Suprapubic skin (tissue), 3 donors: ENCODE measurements at regions not wholly inside any gene's neighbourhood (a gene's known extent, or its start where the extent isn't known, plus 50 kb on each side); places are given as distances from the start of the nearest gene placed in this dataset.

Experiments used
- EP300 ChIP-seq: sonication (generic); formaldehyde crosslinking; IDR thresholded peaks from one replicate; pipeline ENCODE4 v1.6.1; 2017; ENCODE audit warnings: antibody characterized with exemption
- POLR2A ChIP-seq, 2 donors: fragments of 450-650 bp; IDR thresholded peaks; one replicate each; pipeline ENCODE4 v1.6.1; 2017; ENCODE audit warnings: antibody characterized with exemption in 2 of 2, mild to moderate bottlenecking in 2 of 2, moderate library complexity in 2 of 2
- TF ChIP-seq, protein P1 (sequence below), 2 donors: fragments of 200-600 bp in 1 of 2; fragments of 450-650 bp in 1 of 2; sonication (generic) in 1 of 2; IDR thresholded peaks; one replicate each; pipeline ENCODE4 v1.5.1; 2016 to 2019; ENCODE audit warnings: antibody characterized with exemption in 2 of 2, mild to moderate bottlenecking in 1 of 2, moderate library complexity in 1 of 2

DNA sequence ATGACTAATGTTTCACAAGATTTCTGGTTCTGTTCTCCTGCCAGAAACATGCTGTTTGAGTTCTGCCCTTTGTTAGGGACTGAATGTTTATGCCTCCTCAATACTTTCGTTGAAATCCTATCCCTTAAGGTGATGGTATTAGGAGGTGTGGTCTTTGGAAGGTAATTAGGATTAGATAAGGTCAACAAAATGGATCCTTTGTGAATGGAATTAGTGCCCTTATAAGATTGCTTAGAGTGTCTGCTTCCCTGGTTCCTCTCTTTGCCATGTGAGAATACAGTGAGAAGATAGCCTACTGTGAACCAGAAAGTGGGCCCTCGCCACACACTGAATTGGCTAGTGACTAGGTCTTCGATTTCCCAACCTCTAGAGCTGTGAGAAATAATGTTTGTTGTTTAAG lies 621.4 kb upstream of the ALCAM start:
- TF ChIP-seq, protein P1, sequence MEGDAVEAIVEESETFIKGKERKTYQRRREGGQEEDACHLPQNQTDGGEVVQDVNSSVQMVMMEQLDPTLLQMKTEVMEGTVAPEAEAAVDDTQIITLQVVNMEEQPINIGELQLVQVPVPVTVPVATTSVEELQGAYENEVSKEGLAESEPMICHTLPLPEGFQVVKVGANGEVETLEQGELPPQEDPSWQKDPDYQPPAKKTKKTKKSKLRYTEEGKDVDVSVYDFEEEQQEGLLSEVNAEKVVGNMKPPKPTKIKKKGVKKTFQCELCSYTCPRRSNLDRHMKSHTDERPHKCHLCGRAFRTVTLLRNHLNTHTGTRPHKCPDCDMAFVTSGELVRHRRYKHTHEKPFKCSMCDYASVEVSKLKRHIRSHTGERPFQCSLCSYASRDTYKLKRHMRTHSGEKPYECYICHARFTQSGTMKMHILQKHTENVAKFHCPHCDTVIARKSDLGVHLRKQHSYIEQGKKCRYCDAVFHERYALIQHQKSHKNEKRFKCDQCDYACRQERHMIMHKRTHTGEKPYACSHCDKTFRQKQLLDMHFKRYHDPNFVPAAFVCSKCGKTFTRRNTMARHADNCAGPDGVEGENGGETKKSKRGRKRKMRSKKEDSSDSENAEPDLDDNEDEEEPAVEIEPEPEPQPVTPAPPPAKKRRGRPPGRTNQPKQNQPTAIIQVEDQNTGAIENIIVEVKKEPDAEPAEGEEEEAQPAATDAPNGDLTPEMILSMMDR (IDR thresholded peaks at IDR 0.05): no peak
- no peak for TF ChIP-seq EP300
- TF ChIP-seq POLR2A (IDR thresholded peaks at IDR 0.05): no peak
